Renal cortical epithelial cell (primary cell): ENCODE measurements at regions not wholly inside any gene's neighbourhood (a gene's known extent, or its start where the extent isn't known, plus 50 kb on each side); places are given as distances from the start of the nearest gene placed in this dataset.

ENCODE experiments used
- DNase-seq: peaks from one replicate; pipeline ENCODE4 v3.0.0-alpha.2; 2011; ENCODE audit warnings: low read depth

- no peak for DNase-seq
These were observed 176.7 kb downstream of the ST6GAL2 start for GRCh38 chr2:106709229-106709628.

- DNase-seq: no peak
These were observed 166.7 kb downstream of the ST6GAL2 start for GRCh38 chr2:106719222-106719621.

- DNase-seq: no peak
These were observed 165.9 kb downstream of the ST6GAL2 start for GRCh38 chr2:106720026-106720425.

- no peak for DNase-seq
These were observed 161.6 kb downstream of the ST6GAL2 start for GRCh38 chr2:106724301-106724794.

GRCh38 chr2:106734165-106734564, 151.8 kb downstream of the ST6GAL2 start:
- no peak for DNase-seq

GRCh38 chr2:106735807-106736206, 150.2 kb downstream of the ST6GAL2 start:
- DNase-seq: no peak

- DNase-seq: no peak
These were observed 149.7 kb downstream of the ST6GAL2 start for GRCh38 chr2:106736221-106736620.

GRCh38 chr2:106745468-106745867, 140.5 kb downstream of the ST6GAL2 start:
- no peak for DNase-seq

- DNase-seq: no peak
These were observed 136.1 kb downstream of the ST6GAL2 start for GRCh38 chr2:106749823-106750222.
